HCT116 (cell line): ENCODE measurements at regions not wholly inside any gene's neighbourhood (a gene's known extent, or its start where the extent isn't known, plus 50 kb on each side); places are given as distances from the start of the nearest gene placed in this dataset.

Source experiments
- ATAC-seq: fragments of 200-7000 bp; cut with Tn5 transposase; 2 replicates; pipeline ENCODE4 v1.9.1; 2020; ENCODE audit warnings: mild to moderate bottlenecking, moderate library complexity
- BruUV-seq: library from RNA; stranded (reverse); fragments of 400-500 nt; replicated peaks from 2 replicates; lab custom pipeline; 2021; lab: Mats Ljungman, UMichigan
- CTCF ChIA-PET: fragments of 300-600 bp; sonication (Branson Sonifier 250); formaldehyde crosslinking; loops from one replicate; lab custom pipeline; 2021; ENCODE audit warnings: antibody characterized with exemption; lab: Charles Lee
- POLR2A ChIA-PET: fragments of 300-600, 350-600 bp; sonication (Branson Sonifier 250); formaldehyde crosslinking; loops from one replicate; lab custom pipeline; 2021; ENCODE audit warnings: antibody characterized with exemption; lab: Charles Lee
- RAD21 ChIA-PET, 2 experiments: fragments of 300-600 bp; sonication (Branson Sonifier 250); formaldehyde crosslinking; loops; one replicate each; lab custom pipeline; 2023; ENCODE audit warnings: low total read pairs in 2 of 2; ENCODE audit not compliant: uncharacterized antibody in 2 of 2, unreplicated experiment in 2 of 2, low non-redundant PET in 1 of 2; lab: Charles Lee
- DNase-seq: peaks from one replicate; pipeline ENCODE4 v3.0.0-alpha.2; 2010; ENCODE audit warnings: low read depth, low spot score
- H2AFZ ChIP-seq: fragments of 200-600 bp; shearing (Covaris generic), sonication (generic); 2 replicates; pipeline ENCODE4 v1.6.1; 2017; ENCODE audit warnings: low read depth, mixed run types, mixed read lengths, antibody characterized with exemption, low read length; ENCODE audit not compliant: poor library complexity, severe bottlenecking
- H3K27ac ChIP-seq: 2 replicates; pipeline ENCODE4 v1.5.1; 2012; ENCODE audit warnings: low read depth, low read length
- H3K27me3 ChIP-seq: fragments of 200-600 bp; sonication (generic); 2 replicates; pipeline ENCODE4 v1.6.1; 2016; ENCODE audit warnings: mixed run types, low read length, mixed read lengths; ENCODE audit not compliant: insufficient read depth
- H3K36me3 ChIP-seq, 2 experiments: fragments of 200-500 bp in 1 of 2; fragments of 200-600 bp in 1 of 2; sonication (Bioruptor generic) in 1 of 2; sonication (generic) in 1 of 2; 2 replicates each; pipeline versions ENCODE4 v1.5.1 to v1.6.1; 2014 to 2016; ENCODE audit warnings: low read length in 2 of 2, inconsistent platforms in 1 of 2, mixed read lengths in 1 of 2, mixed run types in 1 of 2; ENCODE audit not compliant: insufficient read depth in 2 of 2, control insufficient read depth in 1 of 2
- H3K4me1 ChIP-seq, 2 experiments: fragments of 200-600 bp in 1 of 2; sonication (generic) in 1 of 2; 2 replicates each; pipeline versions ENCODE4 v1.5.1 to v1.6.1; 2012 to 2017; ENCODE audit warnings: low read length in 2 of 2, inconsistent platforms in 1 of 2, mild to moderate bottlenecking in 1 of 2, mixed read lengths in 1 of 2, mixed run types in 1 of 2, moderate library complexity in 1 of 2; ENCODE audit not compliant: insufficient read depth in 2 of 2, control insufficient read depth in 1 of 2
- H3K4me2 ChIP-seq: fragments of 200-600 bp; sonication (generic); 2 replicates; pipeline ENCODE4 v1.6.1; 2017; ENCODE audit warnings: mixed run types, low read length, mixed read lengths
- H3K4me3 ChIP-seq, 2 experiments: fragments of 200-600 bp in 1 of 2; sonication (generic) in 1 of 2; replicated peaks in 1 of 2; 2 replicates each; pipeline ENCODE4 v1.5.1; 2011 to 2016; ENCODE audit warnings: low read length in 2 of 2, control low read depth in 1 of 2, low read depth in 1 of 2, mild to moderate bottlenecking in 1 of 2, mixed read lengths in 1 of 2, mixed run types in 1 of 2
- H3K79me2 ChIP-seq: fragments of 200-600 bp; sonication (generic); 2 replicates; pipeline ENCODE4 v1.6.1; 2017; ENCODE audit warnings: mild to moderate bottlenecking, mixed run types, low read length, moderate library complexity, mixed read lengths; ENCODE audit not compliant: insufficient read depth
- H3K9ac ChIP-seq: fragments of 200-600 bp; sonication (generic); 2 replicates; pipeline ENCODE4 v1.6.1; 2016; ENCODE audit warnings: low read length, mixed read lengths
- H3K9me2 ChIP-seq: fragments of 200-600 bp; sonication (generic), shearing (Covaris generic); 2 replicates; pipeline ENCODE4 v1.6.1; 2017; ENCODE audit warnings: mixed run types, mild to moderate bottlenecking, moderate library complexity; ENCODE audit not compliant: insufficient read depth
- H3K9me3 ChIP-seq, 2 experiments: fragments of 200-500 bp in 1 of 2; fragments of 200-600 bp in 1 of 2; sonication (Bioruptor generic) in 1 of 2; sonication (generic) in 1 of 2; 2 replicates each; pipeline ENCODE4 v1.6.1; 2014 to 2017; ENCODE audit warnings: low read length in 2 of 2, mixed read lengths in 2 of 2, inconsistent platforms in 1 of 2, low read depth in 1 of 2, mild to moderate bottlenecking in 1 of 2, mixed run types in 1 of 2, moderate library complexity in 1 of 2; ENCODE audit not compliant: control insufficient read depth in 1 of 2, insufficient read depth in 1 of 2
- H4K20me1 ChIP-seq: fragments of 200-600 bp; sonication (generic), shearing (Covaris generic); 2 replicates; pipeline ENCODE4 v1.6.1; 2017; ENCODE audit warnings: mixed run types, mild to moderate bottlenecking, moderate library complexity; ENCODE audit not compliant: insufficient read depth
- ATF3 ChIP-seq: IDR thresholded peaks from 2 replicates; pipeline ENCODE4 v1.6.1; 2012
- CBX3 ChIP-seq: IDR thresholded peaks from 2 replicates; pipeline ENCODE4 v1.6.1; 2012; ENCODE audit warnings: low read depth
- CEBPB ChIP-seq: IDR thresholded peaks from 2 replicates; pipeline ENCODE4 v1.6.1; 2012; ENCODE audit warnings: low read depth
- ELF1 ChIP-seq: IDR thresholded peaks from 2 replicates; pipeline ENCODE4 v1.6.1; 2012; ENCODE audit warnings: low read depth, borderline replicate concordance
- EZH2phosphoT487 ChIP-seq: fragments of 200-600 bp; IDR thresholded peaks from 2 replicates; pipeline ENCODE4 v1.6.1; 2018; ENCODE audit warnings: antibody characterized with exemption, borderline replicate concordance
- FOSL1 ChIP-seq: IDR thresholded peaks from 2 replicates; pipeline ENCODE4 v1.6.1; 2012; ENCODE audit warnings: low read depth
- JUND ChIP-seq: IDR thresholded peaks from 2 replicates; pipeline ENCODE4 v1.6.1; 2012
- POLR2A ChIP-seq: IDR thresholded peaks from 2 replicates; pipeline ENCODE4 v1.7.0; 2011; ENCODE audit warnings: borderline replicate concordance; ENCODE audit not compliant: insufficient read depth, insufficient read length; ENCODE audit errors: extremely low read depth
- ZBTB33 ChIP-seq: IDR thresholded peaks from 2 replicates; pipeline ENCODE4 v1.6.1; 2011; ENCODE audit warnings: mild to moderate bottlenecking, low read length, moderate library complexity; ENCODE audit not compliant: insufficient replicate concordance; ENCODE audit errors: extremely low read depth
- ZFX ChIP-seq: fragments of 450-650 bp; IDR thresholded peaks from 2 replicates; pipeline ENCODE4 v1.6.1; 2017
- ZNF274 ChIP-seq: fragments of 200-500 bp; sonication (Bioruptor generic); IDR thresholded peaks from 2 replicates; pipeline ENCODE4 v1.6.1; 2014; ENCODE audit warnings: mild to moderate bottlenecking, low read depth, low read length, inconsistent platforms
- intact Hi-C: fragments of 100-400 bp; cut with micrococcal nuclease; formaldehyde crosslinking; loops from 2 replicates; pipeline ENCODE4 v1.10.0; 2022

GRCh38 chr1:187390215-187390818 is 561.6 kb downstream of the PLA2G4A start:
- no peaks in the 10 kb centered on the region for H3K9me2 ChIP-seq
- ATAC-seq (peak; percentile 60; the same call in 1 of the 2 replicates), DNase-seq (no peak)
- intact Hi-C loops: no loop called here
- H3K4me1 ChIP-seq: no peaks in the 10 kb centered on the region
- POLR2A ChIA-PET: no interaction called here
- H3K27ac ChIP-seq: no peak overlapping the region
- no peaks in the 10 kb centered on the region for H4K20me1 ChIP-seq
- H3K9me3 ChIP-seq: no peaks in the 10 kb centered on the region
- CTCF ChIA-PET: no interaction called here
- no peak overlapping the region for H3K4me3 ChIP-seq
- H3K9ac ChIP-seq: no peak overlapping the region
- no peaks in the 10 kb centered on the region for H3K27me3 ChIP-seq
- TF ChIP-seq EZH2phosphoT487 (no peak), ELF1 (no peak), CBX3 (no peak), FOSL1 (no peak), POLR2A (no peak), ATF3 (no peak), ZBTB33 (no peak), ZNF274 (no peak), JUND (no peak)
- no TSS peak for BruUV-seq
- RAD21 ChIA-PET: no interaction called here
- H3K36me3 ChIP-seq: no peaks in the 10 kb centered on the region
- H2AFZ ChIP-seq: no peak overlapping the region
- H3K79me2 ChIP-seq: no peaks in the 10 kb centered on the region
- H3K4me2 ChIP-seq: no peak overlapping the region

DNA sequence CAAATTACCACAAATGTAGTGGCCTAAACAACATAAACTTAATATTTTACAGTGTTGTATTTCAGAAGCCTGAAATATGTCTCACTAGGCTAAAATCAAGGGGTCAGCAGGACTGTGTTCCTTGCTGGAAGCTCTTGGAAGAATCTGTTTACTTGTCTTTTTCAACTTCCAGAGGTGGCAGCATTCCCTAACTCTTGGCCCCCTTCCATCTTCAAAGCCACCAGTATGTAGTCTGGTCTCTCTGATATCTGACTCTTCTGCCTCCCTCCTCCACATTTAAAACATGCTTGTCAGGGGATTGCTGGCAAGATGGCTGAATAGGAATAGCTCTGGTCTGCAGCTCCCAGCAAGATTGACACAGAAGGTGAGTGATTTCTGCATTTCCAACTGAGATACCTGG is 567.5 kb downstream of the PLA2G4A start:
- BruUV-seq: no TSS peak
- intact Hi-C loops: no loop called here
- H3K27ac ChIP-seq: no peak overlapping the region
- no peaks in the 10 kb centered on the region; a peak in 1 of 4 replicates for H3K4me1 ChIP-seq
- CTCF ChIA-PET: no interaction called here
- H4K20me1 ChIP-seq: no peaks in the 10 kb centered on the region
- DNase-seq (no peak), ATAC-seq (no peak)
- no peak overlapping the region for H3K9ac ChIP-seq
- H3K27me3 ChIP-seq: no peaks in the 10 kb centered on the region
- H3K36me3 ChIP-seq: no peaks in the 10 kb centered on the region
- no peak overlapping the region for H3K4me2 ChIP-seq
- RAD21 ChIA-PET: no interaction called here
- TF ChIP-seq ZFX: no peak
- TF ChIP-seq CEBPB: no peak
- TF ChIP-seq, all 23 proteins: peak for 0
- POLR2A ChIA-PET: no interaction called here
- Histone ChIP-seq H3K9me3 (no peaks in the 10 kb centered on the region), H3K4me3 (no peak overlapping the region), H2AFZ (no peak overlapping the region), H3K9me2 (no peaks in the 10 kb centered on the region), H3K79me2 (no peaks in the 10 kb centered on the region)
